ENCODE measurements at regions not wholly inside any gene's neighbourhood (a gene's known extent, or its start where the extent isn't known, plus 50 kb on each side); places are given as distances from the start of the nearest gene placed in this dataset.

GRCh38 chr3:157926822-157927221 is 179.4 kb downstream of the SHOX2 start:
- Histone ChIP-seq H3K9me3 (ENCODE audit: control insufficient read depth, insufficient read depth, low read depth, low read length) (no peaks in the 10 kb centered on the region), H3K9ac (ENCODE audit: insufficient read depth, low read length) (no peak overlapping the region), H3K79me2 (ENCODE audit: control insufficient read depth, insufficient read depth, low read length) (no peaks in the 10 kb centered on the region), H3K27ac (ENCODE audit: insufficient read depth, low read length) (no peak overlapping the region), H3K27me3 (ENCODE audit: control insufficient read depth, insufficient read depth, low read length) (no peaks in the 10 kb centered on the region), H3K36me3 (ENCODE audit: control insufficient read depth, insufficient read depth, low read length) (no peaks in the 10 kb centered on the region), H2AFZ (ENCODE audit: low read length) (no peak overlapping the region), H3K4me2 (ENCODE audit: extremely low read depth, insufficient read depth, low read length) (no peak overlapping the region), H3K4me1 (ENCODE audit: control insufficient read depth, extremely low read depth, insufficient read depth, low read length) (no peaks in the 10 kb centered on the region), H3K4me3 (replicated peaks in 1 of 4; ENCODE audit: control extremely low read depth in 1 of 4, insufficient read depth in 1 of 4, low read depth in 3 of 4, low read length in 4 of 4) (no peak overlapping the region), H4K20me1 (ENCODE audit: control insufficient read depth, extremely low read depth, insufficient read depth, low read length) (no peaks in the 10 kb centered on the region)
- no peak for DNase-seq (ENCODE audit: low read depth in 2 of 2)
- TF ChIP-seq CTCF (conservative IDR thresholded peaks at IDR 0.05 in 1 of 2, IDR thresholded peaks at IDR 0.05 in 1 of 2; ENCODE audit: low read depth in 1 of 2, low read length in 2 of 2), result no peak
- TF ChIP-seq EZH2 (IDR thresholded peaks at IDR 0.05; ENCODE audit: low read length, missing control alignments), result no peak

GRCh38 chr3:157922614-157923013 is 183.6 kb downstream of the SHOX2 start:
- TF ChIP-seq EZH2 (IDR thresholded peaks at IDR 0.05; ENCODE audit: low read length, missing control alignments) (no peak), CTCF (conservative IDR thresholded peaks at IDR 0.05 in 1 of 2, IDR thresholded peaks at IDR 0.05 in 1 of 2; ENCODE audit: low read depth in 1 of 2, low read length in 2 of 2) (no peak)
- Histone ChIP-seq H2AFZ (ENCODE audit: low read length) (no peak overlapping the region), H3K36me3 (ENCODE audit: control insufficient read depth, insufficient read depth, low read length) (no peaks in the 10 kb centered on the region), H3K79me2 (ENCODE audit: control insufficient read depth, insufficient read depth, low read length) (no peaks in the 10 kb centered on the region), H3K27me3 (ENCODE audit: control insufficient read depth, insufficient read depth, low read length) (no peaks in the 10 kb centered on the region), H3K4me2 (ENCODE audit: extremely low read depth, insufficient read depth, low read length) (no peak overlapping the region), H3K4me1 (ENCODE audit: control insufficient read depth, extremely low read depth, insufficient read depth, low read length) (no peaks in the 10 kb centered on the region), H3K4me3 (replicated peaks in 1 of 4; ENCODE audit: control extremely low read depth in 1 of 4, insufficient read depth in 1 of 4, low read depth in 3 of 4, low read length in 4 of 4) (no peak overlapping the region), H4K20me1 (ENCODE audit: control insufficient read depth, extremely low read depth, insufficient read depth, low read length) (no peaks in the 10 kb centered on the region), H3K27ac (ENCODE audit: insufficient read depth, low read length) (no peak overlapping the region), H3K9me3 (ENCODE audit: control insufficient read depth, insufficient read depth, low read depth, low read length) (no peaks in the 10 kb centered on the region), H3K9ac (ENCODE audit: insufficient read depth, low read length) (no peak overlapping the region)
- no peak for DNase-seq (ENCODE audit: low read depth in 2 of 2)

GRCh38 chr3:157921811-157922210 is 184.4 kb downstream of the SHOX2 start:
- Histone ChIP-seq H3K36me3 (ENCODE audit: control insufficient read depth, insufficient read depth, low read length) (no peaks in the 10 kb centered on the region), H3K27ac (ENCODE audit: insufficient read depth, low read length) (no peak overlapping the region), H3K4me1 (ENCODE audit: control insufficient read depth, extremely low read depth, insufficient read depth, low read length) (no peaks in the 10 kb centered on the region), H3K9ac (ENCODE audit: insufficient read depth, low read length) (no peak overlapping the region), H3K27me3 (ENCODE audit: control insufficient read depth, insufficient read depth, low read length) (no peaks in the 10 kb centered on the region), H4K20me1 (ENCODE audit: control insufficient read depth, extremely low read depth, insufficient read depth, low read length) (no peaks in the 10 kb centered on the region), H3K4me2 (ENCODE audit: extremely low read depth, insufficient read depth, low read length) (no peak overlapping the region), H2AFZ (ENCODE audit: low read length) (no peak overlapping the region), H3K4me3 (replicated peaks in 1 of 4; ENCODE audit: control extremely low read depth in 1 of 4, insufficient read depth in 1 of 4, low read depth in 3 of 4, low read length in 4 of 4) (no peak overlapping the region), H3K9me3 (ENCODE audit: control insufficient read depth, insufficient read depth, low read depth, low read length) (no peaks in the 10 kb centered on the region), H3K79me2 (ENCODE audit: control insufficient read depth, insufficient read depth, low read length) (no peaks in the 10 kb centered on the region)
- TF ChIP-seq EZH2 (IDR thresholded peaks at IDR 0.05; ENCODE audit: low read length, missing control alignments) (no peak), CTCF (conservative IDR thresholded peaks at IDR 0.05 in 1 of 2, IDR thresholded peaks at IDR 0.05 in 1 of 2; ENCODE audit: low read depth in 1 of 2, low read length in 2 of 2) (no peak)
- no peak for DNase-seq (ENCODE audit: low read depth in 2 of 2)
